Adrenal gland (tissue), 9 donors: ENCODE measurements at regions not wholly inside any gene's neighbourhood (a gene's known extent, or its start where the extent isn't known, plus 50 kb on each side); places are given as distances from the start of the nearest gene placed in this dataset.

Source experiments
- DNase-seq, 7 donors: peaks; one replicate each; pipeline ENCODE4 v3.0.0-alpha.2; 2019 to 2020
- H3K27ac ChIP-seq, 5 donors: fragments of 200-600 bp; sonication (generic) in 4 of 5; 1 replicate in 3 of 5; 2 replicates in 2 of 5; pipeline versions ENCODE4 v1.5.1 to v1.8.0; 2016 to 2020; ENCODE audit warnings: mild to moderate bottlenecking in 1 of 5
- H3K27me3 ChIP-seq: fragments of 200-600 bp; 2 replicates; pipeline ENCODE4 v1.8.0; 2021
- H3K36me3 ChIP-seq, 2 donors: fragments of 200-600 bp; replicated peaks in 1 of 2; 1 replicate in 1 of 2; 2 replicates in 1 of 2; pipeline versions ENCODE4 v1.5.1 to v1.8.0; 2018 to 2022
- H3K4me1 ChIP-seq, 2 donors: fragments of 200-600 bp; replicated peaks in 1 of 2; 1 replicate in 1 of 2; 2 replicates in 1 of 2; pipeline versions ENCODE4 v1.5.1 to v1.8.0; 2018 to 2021
- H3K4me3 ChIP-seq, 4 donors: fragments of 200-600 bp; sonication (generic) in 3 of 4; one replicate each; pipeline ENCODE4 v1.5.1; 2016 to 2018
- H3K9me3 ChIP-seq, 3 donors: fragments of 200-600 bp; sonication (generic) in 1 of 3; replicated peaks in 1 of 3; 1 replicate in 2 of 3; 2 replicates in 1 of 3; pipeline versions ENCODE4 v1.5.1 to v1.8.0; 2016 to 2021
- POLR2A ChIP-seq, 2 donors: fragments of 450-650 bp; IDR thresholded peaks; one replicate each; pipeline ENCODE4 v1.6.1; 2017; ENCODE audit warnings: antibody characterized with exemption in 2 of 2, mild to moderate bottlenecking in 2 of 2, moderate library complexity in 1 of 2
- WGBS, 4 donors: extraction: QIAGEN DNeasy Blood & Tissue Kit in 2 of 4; methylation state at CpG; one replicate each; pipeline versions ENCODE4 v1.1.5 to v1.1.7; 2013 to 2017; 5-methylcytosine and 5-hydroxymethylcytosine counted together
- intact Hi-C, 2 donors: fragments of 100-400 bp; cut with DNase I; formaldehyde crosslinking; loops; one replicate each; pipeline versions ENCODE4 v1.14.1 to v1.15.0; 2022 to 2023
- TF ChIP-seq, protein P1 (sequence below), 6 experiments: fragments of 450-650 bp in 4 of 6; fragments of 200-600 bp in 2 of 6; sonication (generic) in 1 of 6; IDR thresholded peaks; 1 replicate in 5 of 6; 2 replicates in 1 of 6; pipeline versions ENCODE4 v1.5.1 to v1.8.0; 2016 to 2021; ENCODE audit warnings: antibody characterized with exemption in 6 of 6, mild to moderate bottlenecking in 2 of 6, moderate library complexity in 1 of 6
- donor health status: healthy with polysubstance abuse.
- donor health status: Bipolar disorder and iron deficiency.
- donor health status: DM: yes; HTN: yes; CAD: no.
- donor health status: DM: no; HTN: no; CAD: no.
- donor health status: DM: no; HTN: no; CAD: no.

DNA sequence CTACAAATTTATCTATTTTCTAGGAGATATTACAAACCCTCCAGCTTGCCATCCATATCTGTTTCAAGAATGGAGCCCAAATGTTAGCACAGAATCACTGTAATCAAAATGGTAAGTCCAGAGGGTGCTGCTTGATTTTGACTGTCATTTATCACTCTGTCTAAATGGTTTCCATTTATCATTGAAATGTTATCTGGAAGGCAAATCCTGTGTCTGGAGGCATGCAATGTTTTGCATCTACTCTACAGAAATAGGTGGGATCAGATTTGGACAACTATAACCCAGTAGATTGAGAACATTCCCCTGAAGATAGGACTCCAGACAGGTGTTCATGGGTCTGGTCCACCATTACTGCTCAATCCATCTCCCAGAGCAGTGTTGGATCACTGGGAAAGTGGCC is 128.7 kb downstream of the MAIP1 start:
- no peak overlapping the region for H3K27ac ChIP-seq
- no peak for DNase-seq
- H3K4me1 ChIP-seq: no peaks in the 10 kb centered on the region
- H3K9me3 ChIP-seq: no peaks in the 10 kb centered on the region
- H3K4me3 ChIP-seq: no peak overlapping the region
- TF ChIP-seq POLR2A (IDR thresholded peaks at IDR 0.05): no peak
- TF ChIP-seq, protein P1, sequence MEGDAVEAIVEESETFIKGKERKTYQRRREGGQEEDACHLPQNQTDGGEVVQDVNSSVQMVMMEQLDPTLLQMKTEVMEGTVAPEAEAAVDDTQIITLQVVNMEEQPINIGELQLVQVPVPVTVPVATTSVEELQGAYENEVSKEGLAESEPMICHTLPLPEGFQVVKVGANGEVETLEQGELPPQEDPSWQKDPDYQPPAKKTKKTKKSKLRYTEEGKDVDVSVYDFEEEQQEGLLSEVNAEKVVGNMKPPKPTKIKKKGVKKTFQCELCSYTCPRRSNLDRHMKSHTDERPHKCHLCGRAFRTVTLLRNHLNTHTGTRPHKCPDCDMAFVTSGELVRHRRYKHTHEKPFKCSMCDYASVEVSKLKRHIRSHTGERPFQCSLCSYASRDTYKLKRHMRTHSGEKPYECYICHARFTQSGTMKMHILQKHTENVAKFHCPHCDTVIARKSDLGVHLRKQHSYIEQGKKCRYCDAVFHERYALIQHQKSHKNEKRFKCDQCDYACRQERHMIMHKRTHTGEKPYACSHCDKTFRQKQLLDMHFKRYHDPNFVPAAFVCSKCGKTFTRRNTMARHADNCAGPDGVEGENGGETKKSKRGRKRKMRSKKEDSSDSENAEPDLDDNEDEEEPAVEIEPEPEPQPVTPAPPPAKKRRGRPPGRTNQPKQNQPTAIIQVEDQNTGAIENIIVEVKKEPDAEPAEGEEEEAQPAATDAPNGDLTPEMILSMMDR (IDR thresholded peaks at IDR 0.05): no peak
- H3K36me3 ChIP-seq: no peaks in the 10 kb centered on the region
- no peaks in the 10 kb centered on the region for H3K27me3 ChIP-seq
- intact Hi-C loops: no loop called here

DNA sequence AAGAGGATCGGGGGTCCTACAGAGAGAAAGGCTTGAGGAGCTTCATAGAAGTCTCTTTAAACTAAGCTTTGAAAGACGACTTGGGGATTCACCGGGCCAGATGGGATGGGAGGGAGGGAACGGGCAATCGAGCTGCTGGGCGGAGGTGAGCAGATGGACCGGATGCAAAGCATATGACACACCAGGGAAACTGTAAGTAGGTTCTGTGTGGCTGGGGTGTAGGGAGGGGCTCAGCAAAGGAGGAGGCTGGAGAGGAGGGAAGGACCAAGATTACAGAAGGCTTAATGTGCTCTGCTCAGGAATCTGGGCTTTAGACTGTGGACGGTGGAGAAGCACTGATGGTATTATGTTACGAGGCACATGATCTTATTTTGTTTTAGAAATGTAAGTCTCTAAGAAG is 131.5 kb downstream of the MAIP1 start:
- Histone ChIP-seq H3K27me3 (no peaks in the 10 kb centered on the region), H3K9me3 (no peaks in the 10 kb centered on the region), H3K4me3 (no peak overlapping the region), H3K36me3 (no peaks in the 10 kb centered on the region), H3K4me1 (no peaks in the 10 kb centered on the region), H3K27ac (no peak overlapping the region)
- DNase-seq: no peak
- no peak for TF ChIP-seq POLR2A (IDR thresholded peaks at IDR 0.05)
- TF ChIP-seq, protein P1 (IDR thresholded peaks at IDR 0.05): no peak
- intact Hi-C loops: no loop called here
- WGBS, 4 donors: 77 to 87% (median 84%) methylated on average over 9 of the region's 9 CpGs

DNA sequence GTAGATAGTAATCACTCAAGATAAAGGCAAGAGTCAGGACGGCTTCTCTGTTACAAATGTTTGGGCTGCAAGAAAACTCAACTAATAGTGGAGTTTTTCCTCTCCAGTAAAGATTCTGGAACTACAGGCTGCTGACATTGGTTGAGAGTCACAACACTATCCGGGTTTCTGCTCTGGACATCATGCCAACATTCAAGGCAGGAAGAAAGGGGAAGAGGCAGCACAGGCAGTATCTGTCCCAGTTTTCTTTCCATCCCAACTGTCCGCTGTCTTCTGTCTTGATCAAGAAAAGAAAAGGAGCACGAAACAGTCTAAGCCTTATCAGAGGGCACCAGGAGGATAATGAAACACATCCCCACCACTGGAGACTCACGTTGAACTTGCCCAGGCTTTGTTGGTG is 132.1 kb downstream of the MAIP1 start:
- intact Hi-C loops: no loop called here
- Histone ChIP-seq H3K4me3 (no peak overlapping the region), H3K4me1 (no peaks in the 10 kb centered on the region), H3K27ac (no peak overlapping the region), H3K36me3 (no peaks in the 10 kb centered on the region), H3K27me3 (no peaks in the 10 kb centered on the region), H3K9me3 (no peaks in the 10 kb centered on the region)
- TF ChIP-seq POLR2A (IDR thresholded peaks at IDR 0.05): no peak
- TF ChIP-seq, protein P1 (IDR thresholded peaks at IDR 0.05): no peak
- DNase-seq: no peak
- 68 to 85% (median 79%) methylated on average over 5 of the region's 5 CpGs for WGBS, 4 donors

DNA sequence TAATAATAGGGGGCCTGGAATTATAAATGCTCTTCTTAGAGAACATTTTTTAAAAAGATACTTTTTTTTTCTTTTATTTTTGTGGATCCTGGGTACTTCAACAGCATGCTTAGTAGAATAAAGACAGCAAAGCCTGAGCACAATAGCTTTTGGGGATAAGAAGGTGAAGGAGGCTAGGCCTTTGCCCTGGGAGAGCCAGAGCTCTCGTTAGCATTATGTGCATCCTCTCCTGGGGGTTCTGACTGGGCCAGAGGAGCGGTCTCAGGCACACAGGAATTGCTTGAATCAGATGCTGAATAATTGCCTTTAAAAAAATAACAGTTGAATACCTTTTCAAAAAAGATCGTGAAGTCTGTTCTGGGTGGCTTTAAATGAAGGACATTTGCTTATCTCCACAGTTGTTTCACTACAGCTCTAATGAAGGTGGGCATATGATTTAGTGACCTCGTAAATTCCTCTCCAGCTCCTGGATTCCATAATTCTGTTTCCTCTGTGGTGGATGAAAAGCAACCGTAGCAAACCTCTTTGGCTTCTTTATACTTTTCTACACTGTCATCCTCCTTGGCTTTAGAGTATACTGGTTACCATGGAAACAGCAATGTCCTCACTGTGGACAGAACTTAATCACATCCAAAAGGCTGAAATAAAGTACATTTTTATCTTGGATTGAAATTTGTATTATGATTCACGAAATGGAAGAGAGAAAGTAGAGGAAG is 133.8 kb downstream of the MAIP1 start:
- no peak overlapping the region for H3K27ac ChIP-seq
- intact Hi-C loops: no loop called here
- 71 to 79% (median 75%) methylated on average over 6 of the region's 6 CpGs for WGBS, 4 donors
- H3K36me3 ChIP-seq: no peaks in the 10 kb centered on the region
- H3K9me3 ChIP-seq: no peaks in the 10 kb centered on the region
- TF ChIP-seq POLR2A (IDR thresholded peaks at IDR 0.05): no peak
- TF ChIP-seq, protein P1 (IDR thresholded peaks at IDR 0.05): no peak
- no peak for DNase-seq
- no peaks in the 10 kb centered on the region for H3K4me1 ChIP-seq
- H3K27me3 ChIP-seq: no peaks in the 10 kb centered on the region
- no peak overlapping the region for H3K4me3 ChIP-seq
